ENCODE measurements at regions not wholly inside any gene's neighbourhood (a gene's known extent, or its start where the extent isn't known, plus 50 kb on each side); places are given as distances from the start of the nearest gene placed in this dataset.
A peak's percentile ranks its signal among the peaks of the same experiment; 100 is the strongest.
"Not testable (repeated sequence)": the region's sequence is repeated elsewhere in the genome, so short reads cannot be mapped to it uniquely, and the experiment has no call there.

DNA sequence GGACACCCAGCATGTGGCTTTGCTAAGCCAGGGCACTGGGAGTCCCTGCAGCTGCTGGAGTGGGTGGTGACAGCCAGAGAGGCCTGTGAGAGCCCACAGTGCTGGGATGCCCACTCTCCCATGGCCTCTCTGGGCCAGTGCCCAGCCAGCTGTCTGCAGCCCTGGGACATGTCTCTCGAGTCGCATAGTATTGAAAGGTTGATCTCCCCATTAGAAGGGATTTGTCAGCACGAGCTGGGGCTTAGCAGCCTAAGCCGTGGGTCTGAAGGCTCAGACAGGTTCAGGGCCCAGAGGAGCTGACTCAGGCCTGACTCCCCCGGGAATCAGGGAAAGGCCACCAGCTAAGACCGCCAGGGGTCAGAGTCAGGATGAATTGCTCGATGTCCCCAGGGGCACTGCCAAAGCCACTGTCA, 53.5 kb downstream of the FOXD2 start:
- DNase-seq (ENCODE audit: low read depth in 3 of 3): no peak

DNA sequence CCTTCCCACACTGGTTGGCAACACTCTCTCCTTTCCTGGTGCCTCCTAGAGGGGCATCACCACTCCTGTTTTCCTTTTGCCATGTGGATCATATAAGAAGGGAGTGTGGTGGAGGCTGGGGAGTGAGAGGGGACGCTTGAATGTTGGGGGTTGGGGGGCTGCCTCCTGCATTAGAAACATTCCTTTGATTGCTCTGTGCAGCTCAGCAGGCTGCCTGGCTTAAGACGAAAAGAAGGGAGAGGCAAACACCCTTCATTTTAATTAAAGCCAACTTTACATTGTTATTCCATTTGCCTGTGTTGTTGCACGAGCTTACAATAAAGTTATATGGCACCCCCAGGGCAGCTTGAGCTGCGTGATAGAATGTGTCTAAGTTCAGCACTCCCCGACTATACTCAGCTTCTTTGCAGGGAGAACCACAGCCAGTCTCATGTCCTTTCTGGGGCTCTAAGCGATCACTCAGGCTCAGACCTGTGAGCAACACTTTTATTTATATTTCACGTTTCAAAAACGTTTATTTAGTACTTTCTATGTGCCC, 57.4 kb downstream of the FOXD2 start:
- DNase-seq (ENCODE audit: low read depth in 3 of 3): no peak

- DNase-seq (ENCODE audit: low read depth in 3 of 3): no peak
Observed at GRCh38 chr1:47498551-47498950, 60.7 kb downstream of the FOXD2 start.

- no peak for DNase-seq (ENCODE audit: low read depth in 3 of 3)
Observed at GRCh38 chr1:47501069-47501468, 63.2 kb downstream of the FOXD2 start.

DNA sequence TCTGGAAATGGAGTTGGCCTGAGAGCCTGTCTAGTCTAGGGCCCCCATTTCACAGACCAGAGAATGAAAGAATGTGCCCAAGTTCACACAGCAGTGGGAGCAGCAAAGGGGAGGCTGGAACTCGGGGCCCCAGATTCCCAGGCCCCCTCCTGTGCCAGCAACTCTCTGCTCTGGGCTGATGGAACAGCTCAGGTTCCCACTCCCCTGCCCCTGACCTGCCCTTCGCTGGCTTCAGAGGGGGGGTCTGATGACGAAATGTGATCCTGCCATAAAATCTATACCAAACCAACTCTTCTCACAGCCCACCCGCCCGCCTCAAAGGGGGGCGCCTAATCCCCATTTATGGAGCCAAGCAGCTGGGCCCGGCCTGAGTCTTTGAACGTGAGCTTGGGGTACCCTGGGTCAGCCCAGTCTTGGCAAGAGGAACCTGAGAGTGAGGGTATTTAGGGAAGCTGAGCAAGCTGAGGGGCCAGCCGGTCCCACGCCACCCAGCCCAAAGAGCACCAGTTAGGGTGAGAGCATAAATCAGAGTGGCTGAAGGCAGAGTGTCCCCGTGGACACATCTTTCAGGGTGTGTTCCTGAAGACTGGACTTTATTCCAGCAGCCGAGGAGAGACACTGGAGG, 65.0 kb downstream of the FOXD2 start:
- DNase-seq (ENCODE audit: low read depth in 3 of 3): no peak

GRCh38 chr1:47504840-47505239, 67.0 kb downstream of the FOXD2 start:
- DNase-seq (ENCODE audit: low read depth in 3 of 3): not testable (repeated sequence)

GRCh38 chr1:47505267-47505666, 67.4 kb downstream of the FOXD2 start:
- DNase-seq (ENCODE audit: low read depth in 3 of 3): no peak

GRCh38 chr1:47506053-47506452, 68.2 kb downstream of the FOXD2 start:
- no peak for DNase-seq (ENCODE audit: low read depth in 3 of 3)

DNA sequence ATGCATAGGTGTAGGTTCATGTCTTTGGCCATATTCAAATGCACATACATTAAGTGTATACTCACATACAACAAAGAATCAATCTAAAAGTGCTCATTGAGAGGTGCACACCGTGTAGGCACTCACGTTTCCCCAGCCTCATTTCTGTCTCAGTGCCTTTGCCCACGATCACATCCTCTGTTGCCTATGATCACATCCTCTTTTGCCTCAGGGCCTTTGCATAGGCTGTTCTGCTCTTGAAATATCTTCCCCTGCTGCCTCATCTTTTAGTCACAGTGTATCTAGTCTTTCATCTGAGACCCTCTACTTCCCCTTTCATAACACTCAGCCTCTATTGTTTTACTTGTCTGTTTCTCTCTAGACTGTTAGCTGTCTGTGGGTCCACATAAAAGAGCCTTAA, 69.3 kb downstream of the FOXD2 start:
- DNase-seq (ENCODE audit: low read depth in 3 of 3): no peak

DNA sequence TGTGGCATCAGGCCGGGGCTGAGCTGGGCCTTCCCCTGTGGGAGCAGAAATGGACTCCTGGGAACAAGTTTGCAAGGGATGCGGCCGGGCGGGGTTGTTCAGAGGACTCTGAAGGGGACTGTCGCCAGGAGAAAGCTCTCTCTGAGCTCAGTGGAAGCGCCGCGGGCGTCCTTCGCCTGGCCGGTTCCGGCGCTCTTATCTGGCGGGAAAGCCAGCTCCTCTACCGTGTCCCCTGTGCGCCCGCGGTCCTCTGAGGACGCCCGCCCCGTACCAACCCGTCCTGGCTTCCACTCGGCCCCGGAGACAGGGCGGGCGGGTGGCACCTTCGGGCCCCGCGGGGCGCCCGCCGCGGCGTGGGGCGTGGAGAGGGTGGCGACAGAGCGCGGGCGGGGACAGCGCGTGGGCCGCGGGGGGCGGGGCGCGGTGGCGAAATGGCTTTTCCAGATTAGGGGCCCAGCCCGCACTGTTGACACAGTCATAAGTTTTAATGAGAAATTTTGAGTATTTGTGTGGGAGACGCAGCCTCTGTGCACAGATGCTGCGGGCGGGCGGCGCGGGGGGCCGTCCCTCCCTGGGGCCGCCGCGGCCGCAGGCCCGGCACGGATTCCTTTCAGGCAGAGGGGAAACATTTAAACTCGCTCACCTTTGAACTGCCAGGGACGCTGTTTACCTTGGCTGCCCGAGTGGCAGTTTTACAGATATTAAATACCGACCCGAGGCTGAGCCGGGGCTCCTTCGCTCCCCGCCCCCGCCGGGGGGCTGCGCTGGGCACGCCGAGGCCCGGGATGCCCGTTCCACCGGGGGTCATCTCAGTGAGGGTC, 70.2 kb downstream of the FOXD2 start:
- peak; percentile 4 to 19 (median 9) for DNase-seq (ENCODE audit: low read depth in 3 of 3)

DNA sequence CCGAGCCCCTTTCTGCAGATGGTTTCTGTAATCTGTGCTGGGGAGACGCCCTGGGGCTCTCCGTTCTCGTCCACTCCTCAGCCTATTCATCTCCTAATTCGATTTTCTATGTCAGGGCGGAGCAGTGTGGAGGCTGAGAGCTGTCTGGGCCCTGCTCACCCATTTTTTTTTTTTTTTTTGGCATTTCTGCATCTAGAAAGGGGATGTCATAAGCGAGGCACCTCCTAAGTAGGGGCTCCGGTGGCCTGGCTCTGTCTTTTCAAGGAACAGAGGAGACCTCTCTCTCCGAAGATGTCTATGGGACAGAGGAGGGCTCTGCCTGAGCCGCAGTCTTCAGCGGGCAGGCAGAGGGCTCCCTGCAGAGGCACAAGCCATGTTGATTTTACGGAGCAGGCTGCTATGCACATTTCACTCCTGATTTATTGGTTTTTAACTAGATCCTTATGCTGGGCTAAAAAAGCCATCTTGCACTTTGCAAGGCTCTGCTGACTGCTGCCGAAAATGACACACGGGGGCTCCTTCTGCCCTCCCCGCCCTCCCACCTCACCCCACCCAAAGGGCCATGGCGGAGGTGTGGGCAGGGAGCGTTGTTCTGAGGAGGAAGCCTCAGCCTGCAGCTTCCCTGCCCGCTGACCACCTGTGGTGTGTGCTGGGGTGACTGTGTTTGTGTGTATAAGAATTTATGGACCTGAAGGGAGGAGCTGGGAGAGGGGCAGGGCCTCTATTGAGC, 71.0 kb downstream of the FOXD2 start:
- no peak for DNase-seq (ENCODE audit: low read depth in 3 of 3)

DNA sequence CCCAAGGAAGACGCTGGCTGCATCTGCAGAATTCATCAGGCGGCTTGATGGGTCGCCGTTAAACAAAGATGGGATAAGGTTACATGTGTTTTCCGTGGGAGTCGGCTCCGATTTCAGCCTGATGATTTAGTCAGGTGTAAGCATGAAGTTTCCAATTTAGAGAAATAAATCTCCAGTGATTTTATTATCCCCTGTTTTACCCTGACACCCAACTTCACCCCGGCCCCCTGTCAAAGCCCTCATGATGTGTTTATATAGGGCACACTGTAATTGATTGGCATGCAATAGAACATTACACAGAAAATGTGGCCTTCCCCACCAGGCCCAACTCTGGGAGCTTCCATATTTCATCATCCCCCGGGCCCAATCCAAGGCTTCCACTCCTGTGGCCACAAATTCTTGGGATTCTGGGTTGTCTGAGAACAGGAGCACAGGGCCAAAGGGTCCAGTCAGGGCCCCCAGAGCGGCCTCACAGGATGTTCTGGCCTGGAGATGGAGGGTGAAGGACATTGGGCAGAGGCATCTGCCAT, 72.5 kb downstream of the FOXD2 start:
- DNase-seq (ENCODE audit: low read depth in 3 of 3): no peak

- DNase-seq (ENCODE audit: low read depth in 3 of 3): no peak
Observed at GRCh38 chr1:47511825-47512224, 74.0 kb downstream of the FOXD2 start.

- DNase-seq (ENCODE audit: low read depth in 3 of 3): no peak
Observed at GRCh38 chr1:47513393-47513792, 75.5 kb downstream of the FOXD2 start.

GRCh38 chr1:47514229-47514628, 76.4 kb downstream of the FOXD2 start:
- DNase-seq (ENCODE audit: low read depth in 3 of 3): no peak

GRCh38 chr1:47515164-47515789, 77.4 kb downstream of the FOXD2 start:
- DNase-seq (ENCODE audit: low read depth in 3 of 3): no peak

DNA sequence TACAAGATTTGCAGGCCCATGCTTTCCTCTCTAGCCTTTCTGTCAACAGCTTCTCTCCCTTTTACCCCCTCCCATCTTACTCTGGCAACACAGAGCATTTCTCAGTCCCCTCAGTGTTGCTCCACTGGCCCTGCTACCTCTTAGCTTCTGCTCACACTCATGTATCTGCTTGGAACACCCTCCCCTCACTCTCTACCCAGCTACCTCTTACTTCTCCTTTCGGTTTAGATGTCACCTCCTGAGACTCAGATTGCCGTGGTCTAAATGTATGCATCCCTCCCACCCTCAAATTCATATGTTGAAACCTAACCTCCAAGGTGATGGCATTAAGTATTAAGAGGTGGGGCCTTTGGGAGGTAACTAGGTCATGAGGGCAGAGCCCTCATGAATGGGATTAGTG, 80.1 kb downstream of the FOXD2 start:
- no peak for DNase-seq (ENCODE audit: low read depth in 3 of 3)

DNA sequence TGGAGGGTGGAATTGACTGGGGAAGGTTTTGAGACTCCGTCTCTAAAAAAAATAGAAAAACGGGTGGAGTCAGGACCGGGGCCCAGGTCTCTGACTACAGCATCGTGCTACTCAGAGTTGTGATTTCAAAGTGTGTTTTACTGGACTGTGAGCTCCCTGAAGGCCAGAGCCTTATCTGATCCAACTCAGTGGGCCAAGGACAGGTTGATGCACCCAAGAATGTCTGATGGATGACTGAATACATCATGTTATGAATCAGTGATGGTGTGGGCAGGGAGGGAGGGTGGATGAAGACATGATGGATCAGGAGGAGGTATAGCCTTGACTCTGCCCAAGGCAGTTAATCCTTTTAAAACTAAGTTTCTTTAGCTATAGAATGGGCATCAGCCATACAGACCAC, 81.6 kb downstream of the FOXD2 start:
- no peak for DNase-seq (ENCODE audit: low read depth in 3 of 3)

DNA sequence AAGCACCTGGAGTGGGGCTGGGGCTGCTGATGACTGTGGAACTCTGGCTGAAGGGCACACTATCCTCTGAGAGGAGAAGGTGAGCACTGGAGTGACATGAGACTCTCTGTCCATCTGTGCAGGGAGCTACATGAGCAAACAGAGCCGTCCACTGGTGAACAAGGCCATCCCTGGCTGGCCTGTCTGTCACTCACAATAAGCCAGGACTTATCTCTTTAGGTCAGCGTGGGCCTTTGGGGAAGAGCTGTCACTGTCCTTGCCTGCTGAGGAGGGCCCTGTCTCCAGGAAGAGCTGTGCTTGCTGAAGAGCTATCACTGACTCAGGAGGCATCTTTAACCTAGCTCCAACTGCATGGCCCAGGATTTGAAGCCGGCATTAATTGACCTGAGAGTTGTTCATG, 82.1 kb downstream of the FOXD2 start:
- DNase-seq (ENCODE audit: low read depth in 3 of 3): no peak

DNA sequence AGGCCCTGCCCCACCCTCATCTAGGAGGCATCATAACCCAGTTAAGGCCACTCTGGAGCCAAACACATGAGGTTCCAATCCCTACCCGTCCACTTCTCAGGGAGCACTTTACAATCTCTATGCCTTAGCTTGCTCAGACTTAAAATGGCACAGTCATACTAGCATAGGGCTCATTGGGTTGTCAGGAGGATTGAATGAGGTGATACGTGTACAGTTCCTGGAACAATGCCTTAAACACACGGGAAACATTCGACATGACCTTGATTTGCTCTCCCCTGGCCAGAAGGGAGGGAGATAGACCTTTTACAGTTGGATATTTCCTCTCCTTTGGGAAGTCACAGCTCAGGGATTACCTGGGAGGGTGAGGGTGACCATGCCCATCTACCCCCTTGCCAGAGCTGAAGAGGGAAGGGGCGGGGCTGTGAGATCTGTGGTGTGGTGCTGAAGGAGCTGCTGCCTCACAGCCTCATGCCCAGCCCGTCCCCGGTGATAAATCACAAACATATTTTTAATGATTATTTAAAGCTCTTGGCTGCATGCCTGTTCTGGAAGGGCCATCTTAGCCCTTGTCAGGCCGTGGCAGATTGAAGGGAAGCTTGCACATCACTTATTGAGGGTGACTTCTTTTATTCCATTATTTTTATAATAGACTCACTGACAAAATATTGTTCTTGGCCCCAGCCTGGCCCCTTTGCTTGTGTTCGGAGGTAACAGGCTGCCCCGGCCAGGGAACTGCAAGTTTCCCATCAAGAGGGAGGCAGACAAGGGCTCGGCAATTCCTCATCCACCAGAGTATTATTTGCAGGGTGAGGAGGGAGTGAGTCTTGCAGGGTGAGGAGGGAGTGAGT, 83.4 kb downstream of the FOXD2 start:
- DNase-seq (ENCODE audit: low read depth in 3 of 3): no peak

All from stimulated activated CD4-positive, alpha-beta T cell treated with anti-CD3 and anti-CD28 coated beads, TNF-alpha, amount 100 ng/mL, for 4 hours (primary cell).